K562 (cell line): ENCODE measurements at regions not wholly inside any gene's neighbourhood (a gene's known extent, or its start where the extent isn't known, plus 50 kb on each side); places are given as distances from the start of the nearest gene placed in this dataset.

ENCODE experiments used
- ATAC-seq: fragments of 200-7000 bp; cut with Tn5 transposase; 3 replicates; pipeline ENCODE4 v1.9.1; 2020; ENCODE audit warnings: moderate library complexity
- BruUV-seq: library from RNA; stranded (reverse); fragments of 400-500 nt; replicated peaks from 2 replicates; lab custom pipeline; 2021; lab: Mats Ljungman, UMichigan
- CTCF ChIA-PET: fragments of 300-600 bp; formaldehyde crosslinking; extraction: SDS; loops from one replicate; lab custom pipeline; 2021; ENCODE audit warnings: low intra/inter-chr PET ratio; lab: Yijun Ruan, JAX
- POLR2A ChIA-PET: fragments of 300-600, 350-650 bp; sonication (Branson Sonifier 250); formaldehyde crosslinking; extraction: SDS; loops from one replicate; lab custom pipeline; 2021; ENCODE audit warnings: antibody characterized with exemption, inconsistent platforms; lab: Yijun Ruan, JAX
- DNase-seq, 4 experiments: peaks; one replicate each; pipeline versions ENCODE4 v3.0.0 to v3.0.0-alpha.2; 2011 to 2018; ENCODE audit warnings: low spot score in 3 of 4, mixed read lengths in 3 of 4; ENCODE audit errors: extremely low read depth in 1 of 4
- FAIRE-seq: peaks from 2 replicates; lab custom pipeline; 2011; peaks lifted over from hg19 to GRCh38; lab: Jason Lieb, UNC
- H2AFZ ChIP-seq: 2 replicates; pipeline ENCODE4 v1.6.0; 2011; ENCODE audit warnings: low read depth, low read length, control low read depth, inconsistent platforms
- H3K27ac ChIP-seq: fragments of 200-600 bp; 3 replicates; pipeline ENCODE4 v1.8.0; 2011; ENCODE audit warnings: low read depth, mild to moderate bottlenecking, control low read depth, inconsistent platforms, low read length, moderate library complexity, mixed read lengths; ENCODE audit errors: extremely low read depth
- H3K27me3 ChIP-seq, 2 experiments: fragments of 300-600 bp in 1 of 2; 2 replicates in 1 of 2; 3 replicates in 1 of 2; pipeline versions ENCODE4 v1.6.0 to v1.8.0; 2011; ENCODE audit warnings: inconsistent platforms in 2 of 2, low read length in 2 of 2, mild to moderate bottlenecking in 1 of 2, mixed read lengths in 1 of 2, moderate library complexity in 1 of 2; ENCODE audit not compliant: control insufficient read depth in 2 of 2, insufficient read depth in 2 of 2
- H3K36me3 ChIP-seq: fragments of 300-600 bp; 3 replicates; pipeline ENCODE4 v1.8.0; 2011; ENCODE audit warnings: mild to moderate bottlenecking, low read length, inconsistent platforms; ENCODE audit not compliant: control insufficient read depth, insufficient read depth
- H3K4me1 ChIP-seq, 2 experiments: fragments of 200-600 bp in 1 of 2; replicated peaks in 1 of 2; 2 replicates in 1 of 2; 3 replicates in 1 of 2; pipeline versions ENCODE4 v1.5.1 to v1.8.0; 2011; ENCODE audit warnings: inconsistent platforms in 2 of 2, low read length in 2 of 2, mild to moderate bottlenecking in 1 of 2, mixed read lengths in 1 of 2, moderate library complexity in 1 of 2; ENCODE audit not compliant: control insufficient read depth in 2 of 2, insufficient read depth in 2 of 2
- H3K4me2 ChIP-seq: 2 replicates; pipeline ENCODE4 v1.6.1; 2011; ENCODE audit warnings: low read length, control low read depth, inconsistent platforms, mixed read lengths; ENCODE audit not compliant: insufficient read depth
- H3K4me3 ChIP-seq: fragments of 200-600 bp; sonication (generic), shearing (Covaris generic); 2 replicates; pipeline ENCODE4 v1.5.1; 2016; ENCODE audit warnings: control low read depth, inconsistent platforms
- H3K79me2 ChIP-seq: fragments of 200-600 bp; 3 replicates; pipeline ENCODE4 v1.8.0; 2011; ENCODE audit warnings: low read length, inconsistent platforms; ENCODE audit not compliant: control insufficient read depth, insufficient read depth
- H3K9ac ChIP-seq, 2 experiments: 2 replicates each; pipeline versions ENCODE4 v1.6.0 to v1.6.1; 2011; ENCODE audit warnings: low read depth in 2 of 2, low read length in 2 of 2, control low read depth in 1 of 2, inconsistent platforms in 1 of 2, mild to moderate bottlenecking in 1 of 2, mixed read lengths in 1 of 2; ENCODE audit not compliant: insufficient read depth in 1 of 2
- H3K9me1 ChIP-seq: one replicate; pipeline ENCODE4 v1.6.0; 2011; ENCODE audit warnings: inconsistent platforms, mild to moderate bottlenecking, low read length, moderate library complexity; ENCODE audit not compliant: control insufficient read depth, insufficient read depth
- H3K9me3 ChIP-seq: replicated peaks from 2 replicates; pipeline ENCODE4 v1.5.1; 2011; ENCODE audit warnings: low read depth, low read length, inconsistent platforms; ENCODE audit not compliant: control insufficient read depth, insufficient read depth
- H4K20me1 ChIP-seq: replicated peaks from 2 replicates; pipeline ENCODE4 v1.6.1; 2011; ENCODE audit warnings: low read length, inconsistent platforms, mixed read lengths; ENCODE audit not compliant: control insufficient read depth, insufficient read depth
- BRCA1 ChIP-seq, 2 experiments: fragments of 450-650 bp in 1 of 2; sonication (generic) in 1 of 2; formaldehyde crosslinking in 1 of 2; IDR thresholded peaks; 2 replicates each; pipeline versions ENCODE4 v1.5.0 to v1.6.1; 2017 to 2020; ENCODE audit warnings: mild to moderate bottlenecking in 1 of 2, missing genetic modification reagents in 1 of 2
- C11orf30 ChIP-seq: fragments of 450-650 bp; IDR thresholded peaks from 2 replicates; pipeline ENCODE4 v1.6.1; 2016; ENCODE audit warnings: low read depth, mild to moderate bottlenecking
- ELF1 ChIP-seq: fragments of 200-800 bp; sonication (Bioruptor generic); IDR thresholded peaks from 2 replicates; pipeline ENCODE4 v1.6.1; 2016; ENCODE audit warnings: missing genetic modification characterization, missing compliant biosample characterization
- FOXP4 ChIP-seq: sonication (generic); formaldehyde crosslinking; IDR thresholded peaks from 2 replicates; pipeline ENCODE4 v1.8.0; 2022; ENCODE audit warnings: mild to moderate bottlenecking, missing genetic modification reagents, borderline replicate concordance
- HDAC6 ChIP-seq: IDR thresholded peaks from 2 replicates; pipeline ENCODE4 v1.6.1; 2012; ENCODE audit warnings: low read depth, mild to moderate bottlenecking, control low read depth, inconsistent platforms, low read length, moderate library complexity
- HNRNPH1 ChIP-seq: fragments of 200-400 bp; formaldehyde crosslinking; optimal IDR thresholded peaks from 2 replicates; pipeline ENCODE3; 2017; ENCODE audit warnings: low read depth, mild to moderate bottlenecking, low read length, moderate library complexity
- KLF1 ChIP-seq: fragments of 450-650 bp; IDR thresholded peaks from 2 replicates; pipeline ENCODE4 v1.6.1; 2016; ENCODE audit warnings: missing genetic modification characterization, missing compliant biosample characterization
- PCBP2 ChIP-seq: fragments of 200-400 bp; formaldehyde crosslinking; IDR thresholded peaks from 2 replicates; pipeline ENCODE4 v1.6.1; 2018; ENCODE audit warnings: low read length, low read depth, mild to moderate bottlenecking, moderate library complexity; ENCODE audit not compliant: poor library complexity, severe bottlenecking
- RFX1 ChIP-seq: fragments of 450-650 bp; IDR thresholded peaks from 2 replicates; pipeline ENCODE4 v1.6.1; 2016; ENCODE audit warnings: mild to moderate bottlenecking, moderate library complexity
- SOX6 ChIP-seq: fragments of 450-650 bp; IDR thresholded peaks from 2 replicates; pipeline ENCODE4 v1.6.1; 2014; ENCODE audit warnings: mild to moderate bottlenecking
- TCFL5 ChIP-seq: fragments of 250-450 bp; sonication (Bioruptor Pico); conservative IDR thresholded peaks from 2 replicates; pipeline ENCODE4 v1.6.1; 2021; ENCODE audit warnings: mild to moderate bottlenecking, moderate library complexity, matching md5 sums
- ZBTB49 ChIP-seq: sonication (generic); formaldehyde crosslinking; IDR thresholded peaks from 2 replicates; pipeline ENCODE4 v1.8.0; 2022; ENCODE audit warnings: missing genetic modification reagents, mild to moderate bottlenecking, borderline replicate concordance
- ZNF24 ChIP-seq: fragments of 450-650 bp; IDR thresholded peaks from 2 replicates; pipeline ENCODE4 v1.6.1; 2016
- WGBS: fragments of 100-300 bp; shearing (Covaris generic); methylation state at CpG from one replicate; pipeline ENCODE4 v1.1.6; 2016; ENCODE audit warnings: low coverage, mixed read lengths; ENCODE audit not compliant: insufficient coverage; ENCODE audit errors: missing lambda C conversion rate; 5-methylcytosine and 5-hydroxymethylcytosine counted together
- in situ Hi-C: fragments of 300-500 bp; cut with MboI; formaldehyde crosslinking; loops from 4 replicates; pipeline ENCODE4 v1.15.0; 2018; ENCODE audit warnings: inconsistent platforms, mixed read lengths
- intact Hi-C: fragments of 100-400 bp; cut with micrococcal nuclease; formaldehyde crosslinking; loops from 2 replicates; pipeline ENCODE4 v1.14.2; 2022

- Histone ChIP-seq H3K79me2 (no peaks in the 10 kb centered on the region), H2AFZ (no peak overlapping the region), H3K36me3 (no peaks in the 10 kb centered on the region; the same call in 2 of the 3 replicates), H4K20me1 (no peaks in the 10 kb centered on the region), H3K9ac (no peak overlapping the region), H3K4me1 (no peaks in the 10 kb centered on the region), H3K4me2 (no peak overlapping the region), H3K27ac (no peak overlapping the region), H3K9me1 (no peaks in the 10 kb centered on the region), H3K4me3 (no peak overlapping the region), H3K27me3 (peaks cover 7 to 26% of the 10 kb centered on the region in 2 experiments; a peak in 3 of 5 replicates), H3K9me3 (no peaks in the 10 kb centered on the region)
- no TSS peak for BruUV-seq
- FAIRE-seq, result no peak
- intact Hi-C loops, result no loop called here
- WGBS, result 1% methylated on average over 9 of the region's 9 CpGs
- ChIA-PET CTCF (no interaction called here), POLR2A (no interaction called here)
- ATAC-seq, result no peak
- no peak for TF ChIP-seq ZNF24
- TF ChIP-seq RFX1, result peak; percentile 61
- DNase-seq, result no peak
- in situ Hi-C loops, result no loop called here
Observed at GRCh38 chr6:165821754-165822153, 158.7 kb upstream of the PDE10A start.

GRCh38 chr6:165820934-165821333 lies 157.9 kb upstream of the PDE10A start:
- ATAC-seq (no peak), FAIRE-seq (no peak), DNase-seq (no peak)
- POLR2A ChIA-PET, result no interaction called here
- H3K9ac ChIP-seq, result no peak overlapping the region
- 0% methylated on average over 6 of the region's 6 CpGs for WGBS
- H3K9me1 ChIP-seq, result no peaks in the 10 kb centered on the region
- H3K4me1 ChIP-seq, result no peaks in the 10 kb centered on the region
- H3K9me3 ChIP-seq, result no peaks in the 10 kb centered on the region
- in situ Hi-C loops (no loop called here), intact Hi-C loops (no loop called here)
- H3K27ac ChIP-seq, result no peak overlapping the region
- H3K27me3 ChIP-seq, result peaks cover 7 to 32% of the 10 kb centered on the region in 2 experiments; a peak in 3 of 5 replicates
- H3K36me3 ChIP-seq, result no peaks in the 10 kb centered on the region; the same call in 2 of the 3 replicates
- no peak overlapping the region for H3K4me2 ChIP-seq
- no peaks in the 10 kb centered on the region for H4K20me1 ChIP-seq
- CTCF ChIA-PET, result no interaction called here
- no TSS peak for BruUV-seq
- no peaks in the 10 kb centered on the region for H3K79me2 ChIP-seq
- no peak overlapping the region for H2AFZ ChIP-seq
- no peak overlapping the region for H3K4me3 ChIP-seq
- TF ChIP-seq FOXP4 (no peak), SOX6 (no peak), KLF1 (tag) (no peak), ELF1 (tag) (no peak), BRCA1 (IDR thresholded peaks at IDR 0.05) (no peak), BRCA1 (CRISPR knock-in tag; IDR thresholded peaks at IDR 0.05) (no peak), HDAC6 (no peak), TCFL5 (CRISPR knock-in tag) (no peak), ZBTB49 (no peak), C11orf30 (no peak), PCBP2 (no peak), HNRNPH1 (no peak)
